Suprapubic skin (tissue), 4 donors: ENCODE measurements at regions not wholly inside any gene's neighbourhood (a gene's known extent, or its start where the extent isn't known, plus 50 kb on each side); places are given as distances from the start of the nearest gene placed in this dataset.
"Not testable (repeated sequence)": the region's sequence is repeated elsewhere in the genome, so short reads cannot be mapped to it uniquely, and the experiment has no call there.

Experiments used
- DNase-seq, 2 donors: peaks; one replicate each; pipeline ENCODE4 v3.0.0-alpha.2; 2019; ENCODE audit warnings: low spot score in 2 of 2
- H3K27ac ChIP-seq: fragments of 200-600 bp; sonication (generic); one replicate; pipeline ENCODE4 v1.5.1; 2019
- H3K27me3 ChIP-seq: fragments of 200-600 bp; sonication (generic); one replicate; pipeline ENCODE4 v1.5.1; 2019
- H3K36me3 ChIP-seq: fragments of 200-600 bp; sonication (generic); one replicate; pipeline ENCODE4 v1.5.1; 2019
- H3K4me1 ChIP-seq: fragments of 200-600 bp; sonication (generic); one replicate; pipeline ENCODE4 v1.5.1; 2019
- H3K4me3 ChIP-seq: fragments of 200-600 bp; sonication (generic); one replicate; pipeline ENCODE4 v1.5.1; 2019; ENCODE audit warnings: mild to moderate bottlenecking
- H3K9me3 ChIP-seq: fragments of 200-600 bp; sonication (generic); one replicate; pipeline ENCODE4 v1.5.1; 2019
- EP300 ChIP-seq: sonication (generic); formaldehyde crosslinking; IDR thresholded peaks from one replicate; pipeline ENCODE4 v1.6.1; 2017; ENCODE audit warnings: antibody characterized with exemption
- POLR2A ChIP-seq, 2 donors: fragments of 450-650 bp; IDR thresholded peaks; one replicate each; pipeline ENCODE4 v1.6.1; 2017; ENCODE audit warnings: antibody characterized with exemption in 2 of 2, mild to moderate bottlenecking in 2 of 2, moderate library complexity in 2 of 2
- POLR2AphosphoS5 ChIP-seq, 3 donors: sonication (generic); formaldehyde crosslinking; IDR thresholded peaks; one replicate each; pipeline ENCODE4 v1.6.1; 2017; ENCODE audit warnings: antibody characterized with exemption in 3 of 3
- WGBS: methylation state at CpG from one replicate; pipeline ENCODE4 v1.1.5; 2018; 5-methylcytosine and 5-hydroxymethylcytosine counted together
- TF ChIP-seq, protein P1 (sequence below), 2 donors: fragments of 200-600 bp in 1 of 2; fragments of 450-650 bp in 1 of 2; sonication (generic) in 1 of 2; IDR thresholded peaks; one replicate each; pipeline ENCODE4 v1.5.1; 2016 to 2019; ENCODE audit warnings: antibody characterized with exemption in 2 of 2, mild to moderate bottlenecking in 1 of 2, moderate library complexity in 1 of 2

GRCh38 chr9:29435368-29435767, 1862.1 kb upstream of the C9orf72 start:
- TF ChIP-seq POLR2AphosphoS5 (IDR thresholded peaks at IDR 0.05), result no peak
- TF ChIP-seq, protein P1, sequence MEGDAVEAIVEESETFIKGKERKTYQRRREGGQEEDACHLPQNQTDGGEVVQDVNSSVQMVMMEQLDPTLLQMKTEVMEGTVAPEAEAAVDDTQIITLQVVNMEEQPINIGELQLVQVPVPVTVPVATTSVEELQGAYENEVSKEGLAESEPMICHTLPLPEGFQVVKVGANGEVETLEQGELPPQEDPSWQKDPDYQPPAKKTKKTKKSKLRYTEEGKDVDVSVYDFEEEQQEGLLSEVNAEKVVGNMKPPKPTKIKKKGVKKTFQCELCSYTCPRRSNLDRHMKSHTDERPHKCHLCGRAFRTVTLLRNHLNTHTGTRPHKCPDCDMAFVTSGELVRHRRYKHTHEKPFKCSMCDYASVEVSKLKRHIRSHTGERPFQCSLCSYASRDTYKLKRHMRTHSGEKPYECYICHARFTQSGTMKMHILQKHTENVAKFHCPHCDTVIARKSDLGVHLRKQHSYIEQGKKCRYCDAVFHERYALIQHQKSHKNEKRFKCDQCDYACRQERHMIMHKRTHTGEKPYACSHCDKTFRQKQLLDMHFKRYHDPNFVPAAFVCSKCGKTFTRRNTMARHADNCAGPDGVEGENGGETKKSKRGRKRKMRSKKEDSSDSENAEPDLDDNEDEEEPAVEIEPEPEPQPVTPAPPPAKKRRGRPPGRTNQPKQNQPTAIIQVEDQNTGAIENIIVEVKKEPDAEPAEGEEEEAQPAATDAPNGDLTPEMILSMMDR (IDR thresholded peaks at IDR 0.05), result no peak
- WGBS, result 80% methylated on average over 1 of the region's 1 CpG
- H3K36me3 ChIP-seq, result no peaks in the 10 kb centered on the region
- no peaks in the 10 kb centered on the region for H3K4me1 ChIP-seq
- no peak overlapping the region for H3K27ac ChIP-seq
- H3K4me3 ChIP-seq, result no peak overlapping the region
- H3K9me3 ChIP-seq, result no peaks in the 10 kb centered on the region
- no peaks in the 10 kb centered on the region for H3K27me3 ChIP-seq
- DNase-seq, result no peak

DNA sequence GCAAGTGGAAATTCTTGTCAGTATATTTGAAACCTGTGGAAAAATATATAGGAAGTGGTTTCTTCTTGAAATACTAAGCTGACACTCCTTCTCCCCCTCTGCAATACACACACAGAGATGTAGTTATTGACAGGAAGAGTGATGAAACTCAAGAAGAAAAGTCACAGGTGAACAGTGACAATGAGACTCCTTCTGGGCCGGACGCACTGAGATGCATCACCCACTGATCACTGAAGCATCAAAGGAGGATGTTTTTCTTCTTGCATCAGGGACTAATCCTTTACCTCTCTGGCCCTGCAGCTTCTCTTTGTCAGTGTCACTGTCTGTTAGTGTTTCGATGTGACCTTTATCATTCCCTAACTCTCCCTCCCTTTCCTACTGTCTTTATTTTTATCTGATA, 1864.2 kb upstream of the C9orf72 start:
- H3K4me3 ChIP-seq, result no peak overlapping the region
- no peaks in the 10 kb centered on the region for H3K27me3 ChIP-seq
- WGBS, result 59% methylated on average over 3 of the region's 3 CpGs
- H3K36me3 ChIP-seq, result no peaks in the 10 kb centered on the region
- no peak overlapping the region for H3K27ac ChIP-seq
- DNase-seq, result no peak
- H3K4me1 ChIP-seq, result no peaks in the 10 kb centered on the region
- no peaks in the 10 kb centered on the region for H3K9me3 ChIP-seq
- TF ChIP-seq POLR2AphosphoS5 (IDR thresholded peaks at IDR 0.05), result no peak

DNA sequence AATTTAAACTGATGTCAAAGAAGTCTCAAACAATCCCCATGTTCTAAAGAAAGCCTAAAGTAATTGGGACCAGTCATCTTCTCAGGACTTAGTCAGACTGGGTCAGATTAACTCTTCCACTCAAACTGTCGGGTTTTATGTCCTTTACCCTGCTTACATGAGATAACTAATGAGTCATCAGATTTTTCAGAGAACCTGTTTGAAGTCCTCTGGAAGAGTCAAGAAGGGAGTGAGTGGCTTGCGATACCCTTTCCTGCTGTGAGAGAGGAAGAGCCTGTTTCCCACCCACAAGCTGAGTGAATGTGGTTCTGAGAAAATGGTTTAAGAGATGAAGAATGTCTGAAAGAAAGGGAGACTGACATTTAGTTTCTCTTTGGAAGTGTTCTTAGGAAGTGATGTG, 1866.7 kb upstream of the C9orf72 start:
- Histone ChIP-seq H3K27ac (no peak overlapping the region), H3K4me3 (no peak overlapping the region), H3K36me3 (no peaks in the 10 kb centered on the region), H3K9me3 (no peaks in the 10 kb centered on the region), H3K27me3 (no peaks in the 10 kb centered on the region), H3K4me1 (no peaks in the 10 kb centered on the region)
- 69% methylated on average over 2 of the region's 2 CpGs for WGBS
- no peak for DNase-seq
- TF ChIP-seq, protein P1 (IDR thresholded peaks at IDR 0.05), result no peak
- TF ChIP-seq POLR2AphosphoS5 (IDR thresholded peaks at IDR 0.05), result no peak
- no peak for TF ChIP-seq EP300
- TF ChIP-seq POLR2A (IDR thresholded peaks at IDR 0.05), result no peak

DNA sequence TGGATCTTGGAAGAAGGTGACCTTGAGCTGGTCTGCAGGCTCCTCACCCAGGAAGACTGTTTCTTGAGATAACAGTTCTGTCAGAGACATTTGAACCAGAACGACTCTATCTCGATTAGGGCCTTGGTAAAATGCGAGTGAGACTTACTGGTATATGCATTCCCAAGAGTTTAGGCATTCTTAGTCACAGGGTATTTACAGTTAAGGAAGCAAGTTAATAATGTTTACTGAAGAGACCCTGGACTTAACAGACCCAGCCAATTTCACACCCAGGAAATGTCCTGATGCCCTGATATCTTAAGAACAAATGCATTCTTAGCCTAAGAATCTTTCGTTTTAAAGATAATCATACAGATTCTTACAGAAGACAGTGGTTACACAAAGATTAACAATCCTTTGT, 1867.2 kb upstream of the C9orf72 start:
- no peak for DNase-seq
- Histone ChIP-seq H3K27me3 (no peaks in the 10 kb centered on the region), H3K9me3 (no peaks in the 10 kb centered on the region), H3K36me3 (no peaks in the 10 kb centered on the region), H3K27ac (no peak overlapping the region), H3K4me1 (no peaks in the 10 kb centered on the region), H3K4me3 (no peak overlapping the region)
- WGBS, result 94% methylated on average over 4 of the region's 4 CpGs
- no peak for TF ChIP-seq POLR2AphosphoS5 (IDR thresholded peaks at IDR 0.05)
- TF ChIP-seq POLR2A (IDR thresholded peaks at IDR 0.05), result no peak
- no peak for TF ChIP-seq EP300
- TF ChIP-seq, protein P1 (IDR thresholded peaks at IDR 0.05), result no peak

- 81% methylated on average over 3 of the region's 3 CpGs for WGBS
- Histone ChIP-seq H3K9me3 (no peaks in the 10 kb centered on the region), H3K4me1 (no peaks in the 10 kb centered on the region), H3K4me3 (no peak overlapping the region), H3K36me3 (no peaks in the 10 kb centered on the region), H3K27me3 (no peaks in the 10 kb centered on the region), H3K27ac (no peak overlapping the region)
- DNase-seq, result no peak
- TF ChIP-seq POLR2A (IDR thresholded peaks at IDR 0.05), result no peak
- TF ChIP-seq POLR2AphosphoS5 (IDR thresholded peaks at IDR 0.05), result no peak
- TF ChIP-seq EP300, result no peak
- TF ChIP-seq, protein P1 (IDR thresholded peaks at IDR 0.05), result no peak
Measured at GRCh38 chr9:29445751-29446150, 1872.5 kb upstream of the C9orf72 start.

- H3K9me3 ChIP-seq, result no peaks in the 10 kb centered on the region
- TF ChIP-seq EP300 (no peak), POLR2A (IDR thresholded peaks at IDR 0.05) (no peak), POLR2AphosphoS5 (IDR thresholded peaks at IDR 0.05) (no peak)
- TF ChIP-seq, protein P1 (IDR thresholded peaks at IDR 0.05), result no peak
- H3K4me3 ChIP-seq, result no peak overlapping the region
- H3K4me1 ChIP-seq, result no peaks in the 10 kb centered on the region
- DNase-seq, result no peak
- no peak overlapping the region for H3K27ac ChIP-seq
- H3K27me3 ChIP-seq, result no peaks in the 10 kb centered on the region
- H3K36me3 ChIP-seq, result no peaks in the 10 kb centered on the region
Measured at GRCh38 chr9:29449306-29449705, 1876.0 kb upstream of the C9orf72 start.

GRCh38 chr9:29450343-29450875, 1877.1 kb upstream of the C9orf72 start:
- H3K27me3 ChIP-seq, H3K36me3 ChIP-seq, H3K4me1 ChIP-seq, DNase-seq, H3K9me3 ChIP-seq, H3K4me3 ChIP-seq, H3K27ac ChIP-seq: not testable (repeated sequence)
- WGBS, result 92% methylated on average over 26 of the region's 29 CpGs
